ENCODE measurements at regions not wholly inside any gene's neighbourhood (a gene's known extent, or its start where the extent isn't known, plus 50 kb on each side); places are given as distances from the start of the nearest gene placed in this dataset.

- no peak overlapping the region for H3K4me2 ChIP-seq (ENCODE audit: low read depth, low read length, poor library complexity, severe bottlenecking)
- no peak overlapping the region for H3K4me3 ChIP-seq (ENCODE audit: low read length, poor library complexity, severe bottlenecking)
- no peaks in the 10 kb centered on the region for H3K9me3 ChIP-seq (ENCODE audit: insufficient read depth, low read depth, low read length)
- no peaks in the 10 kb centered on the region for H3K79me2 ChIP-seq (ENCODE audit: insufficient read depth, low read length)
- H3K4me1 ChIP-seq (ENCODE audit: insufficient read depth, low read length, poor library complexity, severe bottlenecking): no peaks in the 10 kb centered on the region
- H3K27me3 ChIP-seq (ENCODE audit: insufficient read depth, low read length, poor library complexity, severe bottlenecking): no peaks in the 10 kb centered on the region
- H3K36me3 ChIP-seq (ENCODE audit: insufficient read depth, low read length): no peaks in the 10 kb centered on the region
- H3K9me2 ChIP-seq (replicated peaks; ENCODE audit: low read depth, low read length): no peaks in the 10 kb centered on the region
- no peak overlapping the region for H2AFZ ChIP-seq (ENCODE audit: low read length)
- no peaks in the 10 kb centered on the region for H3F3A ChIP-seq (ENCODE audit: low read depth)
- H3K9ac ChIP-seq (ENCODE audit: low read depth, low read length, poor library complexity, severe bottlenecking): no peak overlapping the region
- TF ChIP-seq EZH2phosphoT487 (IDR thresholded peaks at IDR 0.05; ENCODE audit: borderline replicate concordance): no peak
- TF ChIP-seq CTCF (conservative IDR thresholded peaks at IDR 0.05; ENCODE audit: low read length): no peak
- H4K20me1 ChIP-seq (ENCODE audit: insufficient read depth, low read length, poor library complexity, severe bottlenecking): no peaks in the 10 kb centered on the region
These were observed 400.2 kb downstream of the HAO1 start for GRCh38 chr20:7540018-7540417.

- no peaks in the 10 kb centered on the region for H3K79me2 ChIP-seq (ENCODE audit: insufficient read depth, low read length)
- H3K9me3 ChIP-seq (ENCODE audit: insufficient read depth, low read depth, low read length): no peaks in the 10 kb centered on the region
- H3F3A ChIP-seq (ENCODE audit: low read depth): no peaks in the 10 kb centered on the region
- no peak overlapping the region for H3K4me3 ChIP-seq (ENCODE audit: low read length, poor library complexity, severe bottlenecking)
- TF ChIP-seq EZH2phosphoT487 (IDR thresholded peaks at IDR 0.05; ENCODE audit: borderline replicate concordance): no peak
- no peak for TF ChIP-seq CTCF (conservative IDR thresholded peaks at IDR 0.05; ENCODE audit: low read length)
- no peak overlapping the region for H3K9ac ChIP-seq (ENCODE audit: low read depth, low read length, poor library complexity, severe bottlenecking)
- no peak overlapping the region for H3K4me2 ChIP-seq (ENCODE audit: low read depth, low read length, poor library complexity, severe bottlenecking)
- H3K27me3 ChIP-seq (ENCODE audit: insufficient read depth, low read length, poor library complexity, severe bottlenecking): no peaks in the 10 kb centered on the region
- H2AFZ ChIP-seq (ENCODE audit: low read length): no peak overlapping the region
- H3K36me3 ChIP-seq (ENCODE audit: insufficient read depth, low read length): no peaks in the 10 kb centered on the region
- no peaks in the 10 kb centered on the region for H3K9me2 ChIP-seq (replicated peaks; ENCODE audit: low read depth, low read length)
- H4K20me1 ChIP-seq (ENCODE audit: insufficient read depth, low read length, poor library complexity, severe bottlenecking): no peaks in the 10 kb centered on the region
- H3K4me1 ChIP-seq (ENCODE audit: insufficient read depth, low read length, poor library complexity, severe bottlenecking): no peaks in the 10 kb centered on the region
These were observed 399.3 kb downstream of the HAO1 start for GRCh38 chr20:7540923-7541322.

GRCh38 chr20:7571101-7571500 is 369.2 kb downstream of the HAO1 start:
- Histone ChIP-seq H3K36me3 (ENCODE audit: insufficient read depth, low read length) (no peaks in the 10 kb centered on the region), H3K9me2 (replicated peaks; ENCODE audit: low read depth, low read length) (no peaks in the 10 kb centered on the region), H4K20me1 (ENCODE audit: insufficient read depth, low read length, poor library complexity, severe bottlenecking) (no peaks in the 10 kb centered on the region), H3K4me1 (ENCODE audit: insufficient read depth, low read length, poor library complexity, severe bottlenecking) (no peaks in the 10 kb centered on the region), H3K9me3 (ENCODE audit: insufficient read depth, low read depth, low read length) (no peaks in the 10 kb centered on the region), H2AFZ (ENCODE audit: low read length) (no peak overlapping the region), H3K4me3 (ENCODE audit: low read length, poor library complexity, severe bottlenecking) (no peak overlapping the region), H3K27me3 (ENCODE audit: insufficient read depth, low read length, poor library complexity, severe bottlenecking) (no peaks in the 10 kb centered on the region), H3K9ac (ENCODE audit: low read depth, low read length, poor library complexity, severe bottlenecking) (no peak overlapping the region), H3K79me2 (ENCODE audit: insufficient read depth, low read length) (no peaks in the 10 kb centered on the region), H3K4me2 (ENCODE audit: low read depth, low read length, poor library complexity, severe bottlenecking) (no peak overlapping the region), H3F3A (ENCODE audit: low read depth) (no peaks in the 10 kb centered on the region)
- TF ChIP-seq EZH2phosphoT487 (IDR thresholded peaks at IDR 0.05; ENCODE audit: borderline replicate concordance) (no peak), CTCF (conservative IDR thresholded peaks at IDR 0.05; ENCODE audit: low read length) (no peak)
